ENCODE measurements at regions not wholly inside any gene's neighbourhood (a gene's known extent, or its start where the extent isn't known, plus 50 kb on each side); places are given as distances from the start of the nearest gene placed in this dataset.

GRCh38 chr5:165244407-165244806, 1739.0 kb downstream of the MAT2B start:
- no peak for DNase-seq

DNA sequence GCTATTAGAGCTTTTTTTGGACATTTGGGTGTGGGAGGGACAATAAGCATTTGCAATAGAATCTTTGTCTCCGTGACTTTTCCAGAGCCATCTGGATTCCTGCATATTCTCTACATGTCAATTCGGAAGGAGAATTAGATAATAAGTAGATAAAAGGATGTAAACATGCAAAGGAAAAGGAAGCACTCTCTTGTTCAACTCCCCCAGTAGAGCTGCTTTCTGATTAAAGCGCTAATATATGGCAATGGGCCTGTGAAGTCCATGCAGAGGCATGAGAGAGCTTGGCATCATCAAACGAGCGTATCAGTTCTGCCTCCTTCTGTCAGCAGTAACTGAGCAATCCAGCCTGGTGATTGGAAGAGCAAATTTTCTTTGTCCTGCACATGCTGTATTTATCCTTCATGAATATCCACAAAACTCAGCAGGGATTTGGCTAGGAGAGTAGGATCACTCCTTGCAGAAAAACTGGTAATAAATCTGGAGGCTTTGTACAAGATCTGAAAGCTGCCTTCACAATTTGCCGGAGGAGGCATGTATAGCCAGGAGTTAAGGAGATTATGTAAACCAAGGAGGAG, 1752.9 kb downstream of the MAT2B start:
- no peak for DNase-seq

- DNase-seq, result no peak
Observed at GRCh38 chr5:165260426-165260825, 1755.0 kb downstream of the MAT2B start.

GRCh38 chr5:165263536-165263935, 1758.1 kb downstream of the MAT2B start:
- no peak for DNase-seq

DNA sequence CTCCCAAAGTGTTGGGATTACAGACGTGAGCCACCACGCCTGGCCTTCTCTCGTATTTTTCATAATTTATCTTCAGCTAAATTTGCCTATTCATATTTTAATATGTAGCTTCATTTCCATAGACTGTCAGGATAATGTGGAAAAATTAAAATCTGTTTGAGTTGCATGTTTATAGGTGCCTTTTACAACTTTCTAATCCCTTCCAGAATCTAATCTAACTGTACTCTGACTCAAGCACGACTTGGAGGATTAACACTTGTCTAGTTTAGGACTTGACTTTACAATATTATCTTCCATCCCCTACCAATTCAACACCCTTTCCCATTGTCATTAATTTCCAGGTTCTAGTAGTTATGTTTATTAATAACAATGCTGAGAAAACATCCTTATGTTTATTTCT, 1761.5 kb downstream of the MAT2B start:
- no peak for DNase-seq

DNA sequence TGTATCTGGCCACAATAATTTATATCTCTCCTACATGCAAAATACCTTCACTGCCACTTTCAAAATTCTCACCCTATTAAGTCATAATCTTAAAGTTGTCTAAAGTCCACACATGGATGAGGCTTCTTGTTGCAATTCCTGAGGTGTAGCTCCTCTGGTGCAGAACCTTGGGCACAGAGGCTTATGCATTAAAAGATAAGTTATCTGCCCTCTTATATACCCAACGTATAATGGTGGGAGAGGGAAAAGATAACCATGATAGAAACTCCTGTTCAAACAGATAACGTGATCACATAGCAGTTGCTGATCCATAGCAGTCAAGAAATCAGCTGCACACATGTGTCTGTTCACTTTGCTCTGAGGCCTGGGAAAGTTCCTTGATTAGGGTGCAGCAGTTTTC, 1767.0 kb downstream of the MAT2B start:
- DNase-seq, result no peak

- DNase-seq, result no peak
Observed at GRCh38 chr5:165277661-165278060, 1772.2 kb downstream of the MAT2B start.

- DNase-seq, result no peak
Observed at GRCh38 chr5:165282491-165282890, 1777.1 kb downstream of the MAT2B start.

GRCh38 chr5:165286692-165287091, 1781.3 kb downstream of the MAT2B start:
- no peak for DNase-seq

DNA sequence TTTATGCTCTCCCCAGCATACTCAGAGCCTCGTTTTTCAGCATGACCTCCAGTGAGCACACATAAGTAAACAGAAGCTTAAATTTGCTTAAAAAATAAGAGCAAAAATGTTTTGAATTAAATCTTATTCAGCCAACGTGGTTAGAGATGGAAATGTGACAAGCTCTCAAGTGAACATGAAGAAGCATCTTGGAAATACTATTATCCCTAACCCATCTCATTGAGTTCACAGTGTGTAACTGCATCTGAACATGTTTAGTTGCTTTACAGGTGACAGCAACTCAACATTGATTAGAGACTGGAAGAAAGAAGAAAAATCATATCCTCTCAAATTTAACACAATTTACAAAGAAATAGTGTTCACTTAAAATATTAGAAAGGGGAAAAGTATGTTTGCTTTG, 1785.1 kb downstream of the MAT2B start:
- DNase-seq, result no peak

DNA sequence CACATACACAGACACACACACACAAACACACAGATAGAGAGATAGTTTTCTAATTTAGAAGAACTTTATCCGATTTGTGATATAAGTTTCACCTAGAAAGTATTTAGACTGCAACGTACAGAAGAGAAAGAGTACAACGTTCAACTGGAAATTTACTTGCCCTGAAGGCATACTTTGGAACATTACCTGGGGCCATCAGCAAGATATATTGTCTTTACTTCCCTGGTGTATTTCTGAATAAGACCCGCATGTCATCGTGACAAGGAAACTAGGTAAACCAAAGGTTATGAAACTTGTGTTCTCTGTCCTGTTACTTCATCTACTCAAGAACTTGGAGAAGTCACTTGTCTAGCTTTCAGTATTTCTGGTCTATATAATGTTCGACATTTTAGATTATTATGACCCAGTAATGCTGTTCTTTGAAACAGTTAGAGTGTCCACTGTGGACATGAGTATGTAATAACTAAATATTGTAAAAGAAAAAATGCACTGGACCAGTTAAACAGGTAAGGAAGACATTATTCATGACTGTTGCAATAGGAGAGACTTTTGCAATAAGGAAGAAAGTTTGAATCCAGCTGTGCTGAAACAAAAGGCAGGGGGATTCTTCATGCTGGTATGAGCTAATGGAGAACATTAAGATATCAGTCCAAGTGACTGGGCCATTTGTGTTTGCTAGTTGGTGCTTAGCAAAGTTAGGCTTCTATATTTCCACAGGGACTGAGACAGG, 1791.1 kb downstream of the MAT2B start:
- DNase-seq, result no peak

GRCh38 chr5:165304193-165304827, 1798.9 kb downstream of the MAT2B start:
- DNase-seq, result no peak

DNA sequence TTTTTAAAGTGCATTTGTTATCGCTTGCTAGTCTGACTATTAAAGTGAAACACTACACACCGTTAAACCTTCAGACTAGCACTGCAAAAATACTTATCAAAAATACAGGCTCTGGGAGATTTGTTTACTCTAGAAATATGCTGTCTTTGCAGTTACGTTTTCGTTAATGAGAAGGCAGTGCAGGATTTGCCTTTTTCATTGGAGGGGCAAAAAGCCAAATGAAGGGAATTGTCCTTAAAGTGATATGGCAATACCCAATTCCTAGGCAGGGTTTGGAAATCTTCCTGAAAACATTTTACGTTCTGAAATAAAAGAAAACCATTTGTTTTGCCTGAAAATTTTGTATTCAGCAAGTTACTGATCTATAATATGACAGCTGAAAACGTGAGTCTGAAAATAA, 1800.2 kb downstream of the MAT2B start:
- no peak for DNase-seq

DNA sequence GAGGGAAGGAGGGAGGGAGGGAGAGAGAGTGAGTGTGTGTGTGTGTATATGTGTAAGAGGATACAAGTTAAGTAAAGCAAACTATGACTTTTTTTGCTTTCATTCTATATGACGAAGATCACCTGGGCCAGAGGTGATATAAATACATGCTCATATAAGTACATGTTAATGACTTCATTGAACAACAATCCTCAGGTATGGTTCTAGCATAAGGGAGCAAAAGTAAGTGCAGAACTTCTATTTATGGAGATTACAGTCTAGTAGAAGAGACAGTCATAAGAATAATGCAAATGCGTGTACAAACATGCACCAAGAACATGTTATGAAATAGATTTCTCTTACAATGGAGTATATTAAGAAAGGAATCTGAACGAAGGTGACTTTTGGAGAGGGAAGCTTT, 1804.0 kb downstream of the MAT2B start:
- no peak for DNase-seq

DNA sequence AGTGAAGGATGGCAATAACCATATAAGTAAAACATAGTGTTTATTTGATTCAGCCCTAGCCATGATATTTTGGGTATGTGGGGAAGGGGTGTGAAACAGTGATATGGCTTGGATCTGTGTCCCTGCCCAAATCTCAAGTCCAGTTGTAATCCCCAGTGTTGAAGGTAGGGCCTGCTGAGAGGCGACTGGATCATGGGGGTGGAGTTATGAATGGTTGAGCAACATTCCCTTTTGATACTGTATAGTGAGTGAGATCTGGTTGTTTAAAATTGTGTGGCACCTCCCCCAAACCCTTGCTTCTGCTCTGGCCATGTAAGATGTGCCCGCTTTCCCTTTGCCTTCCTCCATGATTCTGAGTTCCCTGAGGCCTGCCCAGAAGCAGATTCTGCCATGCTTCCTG, 1804.6 kb downstream of the MAT2B start:
- no peak for DNase-seq

GRCh38 chr5:165321912-165322311, 1816.5 kb downstream of the MAT2B start:
- DNase-seq, result no peak

DNA sequence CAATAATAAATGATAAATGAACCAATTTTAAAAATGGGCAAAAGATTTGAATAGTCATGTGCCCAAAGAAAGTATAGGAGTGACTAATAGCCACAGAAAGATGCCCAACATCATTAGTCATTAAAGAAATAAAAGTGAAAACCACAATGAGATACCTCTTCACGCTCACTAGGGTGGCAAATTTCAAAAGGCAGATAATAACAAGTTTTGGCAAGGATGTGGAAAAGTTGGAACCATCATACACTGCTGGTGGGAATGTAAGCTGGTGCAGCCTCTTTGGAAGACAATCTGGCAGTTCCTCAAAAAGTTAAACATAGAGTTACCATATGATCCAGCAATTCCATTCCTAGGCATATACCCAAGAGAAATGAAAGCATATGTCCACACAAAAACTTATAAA, 1819.8 kb downstream of the MAT2B start:
- DNase-seq, result no peak

GRCh38 chr5:165327631-165328030, 1822.2 kb downstream of the MAT2B start:
- no peak for DNase-seq

DNA sequence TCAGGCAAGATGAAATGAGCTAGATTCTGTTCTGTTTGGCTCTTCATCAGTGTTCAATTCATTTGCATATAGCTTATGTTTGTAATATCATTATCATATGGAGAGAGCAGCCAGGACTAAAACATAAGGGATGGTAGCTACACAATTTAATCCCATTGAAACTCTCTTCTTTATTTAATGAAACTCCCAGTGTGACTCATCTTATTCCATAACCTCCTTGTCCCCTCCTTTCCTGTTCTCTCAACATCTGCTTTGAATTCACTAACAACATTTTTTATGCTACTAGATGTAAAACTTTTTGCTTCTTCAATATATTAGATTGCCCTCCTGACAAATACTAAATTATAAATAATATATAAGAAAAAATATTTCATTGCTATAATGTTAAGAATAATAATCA, 1823.4 kb downstream of the MAT2B start:
- no peak for DNase-seq

- DNase-seq, result no peak
Observed at GRCh38 chr5:165333623-165334022, 1828.2 kb downstream of the MAT2B start.

- DNase-seq, result no peak
Observed at GRCh38 chr5:165334201-165334600, 1828.8 kb downstream of the MAT2B start.

DNA sequence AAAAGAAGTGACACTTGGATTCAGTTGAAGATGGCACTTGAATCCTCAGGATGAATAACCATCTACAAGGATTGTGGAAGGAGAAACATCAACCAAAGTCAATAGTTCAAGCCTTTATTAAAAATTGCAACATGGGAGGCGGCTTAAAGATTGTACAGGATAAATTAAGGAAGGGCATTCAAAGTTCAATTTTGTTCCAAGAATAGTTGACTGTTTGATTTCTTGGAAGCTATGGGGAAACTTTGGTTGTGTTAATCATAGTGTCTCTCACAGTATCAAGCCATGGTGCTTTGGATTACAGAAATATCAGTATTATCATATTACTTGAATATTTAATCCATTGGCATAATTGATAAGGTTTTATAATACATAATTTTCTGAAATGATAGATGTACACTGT, 1844.3 kb downstream of the MAT2B start:
- no peak for DNase-seq

DNA sequence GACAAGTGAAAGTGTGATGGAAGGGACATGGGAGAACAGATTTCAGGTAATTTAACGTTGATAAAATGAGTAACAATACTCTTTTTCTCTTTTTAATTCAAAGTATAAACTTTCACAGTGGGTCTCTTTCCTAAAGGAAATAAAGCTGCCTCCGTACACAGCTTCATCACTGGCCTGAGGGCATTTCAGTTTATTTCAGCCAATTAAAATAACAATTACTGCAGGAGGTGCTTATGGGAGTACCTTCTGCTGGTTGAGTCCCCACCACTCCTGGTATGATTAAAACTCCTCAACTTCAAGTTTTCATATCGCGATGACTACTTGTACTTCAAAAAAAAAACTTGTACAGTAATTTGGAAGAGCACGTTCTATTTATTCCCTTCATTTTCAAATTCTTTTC, 1845.9 kb downstream of the MAT2B start:
- no peak for DNase-seq

- no peak for DNase-seq
Observed at GRCh38 chr5:165360366-165360765, 1854.9 kb downstream of the MAT2B start.

Data from islet precursor cell (in vitro differentiated cells).